ENCODE measurements at regions not wholly inside any gene's neighbourhood (a gene's known extent, or its start where the extent isn't known, plus 50 kb on each side); places are given as distances from the start of the nearest gene placed in this dataset.

DNA sequence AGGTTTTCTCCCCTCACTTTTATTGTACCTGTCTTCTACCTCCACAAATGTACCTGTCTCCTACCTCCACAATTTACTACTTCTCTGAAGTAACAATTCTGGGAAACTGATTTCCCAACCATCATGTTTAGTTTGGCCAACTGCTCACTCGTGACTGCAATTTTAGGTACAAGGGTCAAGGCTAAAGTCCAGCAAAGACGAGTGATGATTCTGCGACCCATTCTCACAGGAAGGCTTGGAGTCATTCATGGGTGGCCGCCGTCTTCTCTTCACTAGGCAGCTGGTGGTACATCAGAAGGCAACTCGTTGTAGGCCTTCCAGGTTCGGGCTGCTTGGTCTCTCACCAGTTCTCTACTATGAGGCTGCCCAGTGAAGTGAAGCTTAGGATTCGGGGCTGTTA is 483.8 kb upstream of the JARID2 start:
- ChIA-PET POLR2A (no interaction called here), CTCF (no interaction called here)
- Histone ChIP-seq H3K36me3 (ENCODE audit: control insufficient read depth in 2 of 2, insufficient read depth in 1 of 2, low read length in 2 of 2) (no peaks in the 10 kb centered on the region), H3K4me3 (ENCODE audit: low read depth, low read length) (no peak overlapping the region), H3K27ac (ENCODE audit: extremely low read depth, low read depth, low read length) (no peak overlapping the region), H3K9me3 (ENCODE audit: control insufficient read depth, insufficient read depth, low read depth, low read length) (no peaks in the 10 kb centered on the region), H3K4me1 (ENCODE audit: control insufficient read depth, insufficient read depth, low read length) (peaks cover 12% of the 10 kb centered on the region)
- TF ChIP-seq ZNF121 (tag by site-specific recombination; IDR thresholded peaks at IDR 0.05) (no peak), HOXC10 (CRISPR knock-in tag; IDR thresholded peaks at IDR 0.05) (no peak), ZNF23 (tag by site-specific recombination; IDR thresholded peaks at IDR 0.05; ENCODE audit: borderline replicate concordance) (no peak), ZNF747 (tag by site-specific recombination; IDR thresholded peaks at IDR 0.05) (no peak), ZNF266 (tag by site-specific recombination; IDR thresholded peaks at IDR 0.05; ENCODE audit: low read depth) (no peak), ZFHX2 (tag by site-specific recombination; conservative IDR thresholded peaks at IDR 0.05) (no peak), ZNF555 (tag by site-specific recombination; conservative IDR thresholded peaks at IDR 0.05) (no peak), HOXA7 (CRISPR knock-in tag; IDR thresholded peaks at IDR 0.05; ENCODE audit: borderline replicate concordance) (no peak), KLF16 (tag by site-specific recombination; IDR thresholded peaks at IDR 0.05) (no peak), RBAK (tag by site-specific recombination; IDR thresholded peaks at IDR 0.05) (no peak)
- TF ChIP-seq, protein P1, sequence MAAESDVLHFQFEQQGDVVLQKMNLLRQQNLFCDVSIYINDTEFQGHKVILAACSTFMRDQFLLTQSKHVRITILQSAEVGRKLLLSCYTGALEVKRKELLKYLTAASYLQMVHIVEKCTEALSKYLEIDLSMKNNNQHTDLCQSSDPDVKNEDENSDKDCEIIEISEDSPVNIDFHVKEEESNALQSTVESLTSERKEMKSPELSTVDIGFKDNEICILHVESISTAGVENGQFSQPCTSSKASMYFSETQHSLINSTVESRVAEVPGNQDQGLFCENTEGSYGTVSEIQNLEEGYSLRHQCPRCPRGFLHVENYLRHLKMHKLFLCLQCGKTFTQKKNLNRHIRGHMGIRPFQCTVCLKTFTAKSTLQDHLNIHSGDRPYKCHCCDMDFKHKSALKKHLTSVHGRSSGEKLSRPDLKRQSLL (tag by site-specific recombination; IDR thresholded peaks at IDR 0.05): no peak
- TF ChIP-seq, protein P2, sequence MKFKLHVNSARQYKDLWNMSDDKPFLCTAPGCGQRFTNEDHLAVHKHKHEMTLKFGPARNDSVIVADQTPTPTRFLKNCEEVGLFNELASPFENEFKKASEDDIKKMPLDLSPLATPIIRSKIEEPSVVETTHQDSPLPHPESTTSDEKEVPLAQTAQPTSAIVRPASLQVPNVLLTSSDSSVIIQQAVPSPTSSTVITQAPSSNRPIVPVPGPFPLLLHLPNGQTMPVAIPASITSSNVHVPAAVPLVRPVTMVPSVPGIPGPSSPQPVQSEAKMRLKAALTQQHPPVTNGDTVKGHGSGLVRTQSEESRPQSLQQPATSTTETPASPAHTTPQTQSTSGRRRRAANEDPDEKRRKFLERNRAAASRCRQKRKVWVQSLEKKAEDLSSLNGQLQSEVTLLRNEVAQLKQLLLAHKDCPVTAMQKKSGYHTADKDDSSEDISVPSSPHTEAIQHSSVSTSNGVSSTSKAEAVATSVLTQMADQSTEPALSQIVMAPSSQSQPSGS (tag by site-specific recombination; IDR thresholded peaks at IDR 0.05; ENCODE audit: low read depth): no peak
- TF ChIP-seq, protein P3, sequence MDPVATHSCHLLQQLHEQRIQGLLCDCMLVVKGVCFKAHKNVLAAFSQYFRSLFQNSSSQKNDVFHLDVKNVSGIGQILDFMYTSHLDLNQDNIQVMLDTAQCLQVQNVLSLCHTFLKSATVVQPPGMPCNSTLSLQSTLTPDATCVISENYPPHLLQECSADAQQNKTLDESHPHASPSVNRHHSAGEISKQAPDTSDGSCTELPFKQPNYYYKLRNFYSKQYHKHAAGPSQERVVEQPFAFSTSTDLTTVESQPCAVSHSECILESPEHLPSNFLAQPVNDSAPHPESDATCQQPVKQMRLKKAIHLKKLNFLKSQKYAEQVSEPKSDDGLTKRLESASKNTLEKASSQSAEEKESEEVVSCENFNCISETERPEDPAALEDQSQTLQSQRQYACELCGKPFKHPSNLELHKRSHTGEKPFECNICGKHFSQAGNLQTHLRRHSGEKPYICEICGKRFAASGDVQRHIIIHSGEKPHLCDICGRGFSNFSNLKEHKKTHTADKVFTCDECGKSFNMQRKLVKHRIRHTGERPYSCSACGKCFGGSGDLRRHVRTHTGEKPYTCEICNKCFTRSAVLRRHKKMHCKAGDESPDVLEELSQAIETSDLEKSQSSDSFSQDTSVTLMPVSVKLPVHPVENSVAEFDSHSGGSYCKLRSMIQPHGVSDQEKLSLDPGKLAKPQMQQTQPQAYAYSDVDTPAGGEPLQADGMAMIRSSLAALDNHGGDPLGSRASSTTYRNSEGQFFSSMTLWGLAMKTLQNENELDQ (tag by site-specific recombination; IDR thresholded peaks at IDR 0.05; ENCODE audit: low read depth): no peak

DNA sequence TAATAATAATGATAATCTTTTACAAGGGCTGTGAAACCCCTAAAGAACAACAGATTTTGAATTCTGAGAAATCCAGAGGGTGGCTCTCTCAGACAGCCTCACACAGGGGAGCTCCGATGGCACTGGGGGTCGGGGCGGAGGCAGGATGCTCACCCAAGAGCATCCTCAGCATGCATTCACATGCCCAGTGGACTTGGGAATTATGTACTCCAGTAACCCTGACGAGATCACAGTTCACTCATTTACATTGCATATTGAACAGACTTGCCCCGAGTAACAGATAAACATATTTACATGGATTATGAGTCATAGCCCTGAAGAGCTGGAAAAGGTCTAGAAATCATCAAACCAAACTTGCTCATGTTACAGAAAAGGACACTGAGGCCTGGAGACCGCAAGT is 482.7 kb upstream of the JARID2 start:
- Histone ChIP-seq H3K9me3 (ENCODE audit: control insufficient read depth, insufficient read depth, low read depth, low read length) (no peaks in the 10 kb centered on the region), H3K4me1 (ENCODE audit: control insufficient read depth, insufficient read depth, low read length) (peaks cover 15% of the 10 kb centered on the region), H3K27ac (ENCODE audit: extremely low read depth, low read depth, low read length) (no peak overlapping the region; the same call in 1 of the 2 replicates), H3K4me3 (ENCODE audit: low read depth, low read length) (no peak overlapping the region), H3K36me3 (ENCODE audit: control insufficient read depth in 2 of 2, insufficient read depth in 1 of 2, low read length in 2 of 2) (no peaks in the 10 kb centered on the region)
- TF ChIP-seq GFI1B (tag by site-specific recombination; IDR thresholded peaks at IDR 0.05): no peak
- TF ChIP-seq, protein P4, sequence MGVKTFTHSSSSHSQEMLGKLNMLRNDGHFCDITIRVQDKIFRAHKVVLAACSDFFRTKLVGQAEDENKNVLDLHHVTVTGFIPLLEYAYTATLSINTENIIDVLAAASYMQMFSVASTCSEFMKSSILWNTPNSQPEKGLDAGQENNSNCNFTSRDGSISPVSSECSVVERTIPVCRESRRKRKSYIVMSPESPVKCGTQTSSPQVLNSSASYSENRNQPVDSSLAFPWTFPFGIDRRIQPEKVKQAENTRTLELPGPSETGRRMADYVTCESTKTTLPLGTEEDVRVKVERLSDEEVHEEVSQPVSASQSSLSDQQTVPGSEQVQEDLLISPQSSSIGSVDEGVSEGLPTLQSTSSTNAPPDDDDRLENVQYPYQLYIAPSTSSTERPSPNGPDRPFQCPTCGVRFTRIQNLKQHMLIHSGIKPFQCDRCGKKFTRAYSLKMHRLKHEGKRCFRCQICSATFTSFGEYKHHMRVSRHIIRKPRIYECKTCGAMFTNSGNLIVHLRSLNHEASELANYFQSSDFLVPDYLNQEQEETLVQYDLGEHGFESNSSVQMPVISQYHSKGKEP (tag by site-specific recombination; IDR thresholded peaks at IDR 0.05): no peak
- no peak for TF ChIP-seq ZNF23 (tag by site-specific recombination; IDR thresholded peaks at IDR 0.05; ENCODE audit: borderline replicate concordance)
- no peak for TF ChIP-seq YY2 (tag by site-specific recombination; IDR thresholded peaks at IDR 0.05)
- no peak for TF ChIP-seq ZNF394 (tag by site-specific recombination; IDR thresholded peaks at IDR 0.05; ENCODE audit: borderline replicate concordance)
- TF ChIP-seq, protein P5, sequence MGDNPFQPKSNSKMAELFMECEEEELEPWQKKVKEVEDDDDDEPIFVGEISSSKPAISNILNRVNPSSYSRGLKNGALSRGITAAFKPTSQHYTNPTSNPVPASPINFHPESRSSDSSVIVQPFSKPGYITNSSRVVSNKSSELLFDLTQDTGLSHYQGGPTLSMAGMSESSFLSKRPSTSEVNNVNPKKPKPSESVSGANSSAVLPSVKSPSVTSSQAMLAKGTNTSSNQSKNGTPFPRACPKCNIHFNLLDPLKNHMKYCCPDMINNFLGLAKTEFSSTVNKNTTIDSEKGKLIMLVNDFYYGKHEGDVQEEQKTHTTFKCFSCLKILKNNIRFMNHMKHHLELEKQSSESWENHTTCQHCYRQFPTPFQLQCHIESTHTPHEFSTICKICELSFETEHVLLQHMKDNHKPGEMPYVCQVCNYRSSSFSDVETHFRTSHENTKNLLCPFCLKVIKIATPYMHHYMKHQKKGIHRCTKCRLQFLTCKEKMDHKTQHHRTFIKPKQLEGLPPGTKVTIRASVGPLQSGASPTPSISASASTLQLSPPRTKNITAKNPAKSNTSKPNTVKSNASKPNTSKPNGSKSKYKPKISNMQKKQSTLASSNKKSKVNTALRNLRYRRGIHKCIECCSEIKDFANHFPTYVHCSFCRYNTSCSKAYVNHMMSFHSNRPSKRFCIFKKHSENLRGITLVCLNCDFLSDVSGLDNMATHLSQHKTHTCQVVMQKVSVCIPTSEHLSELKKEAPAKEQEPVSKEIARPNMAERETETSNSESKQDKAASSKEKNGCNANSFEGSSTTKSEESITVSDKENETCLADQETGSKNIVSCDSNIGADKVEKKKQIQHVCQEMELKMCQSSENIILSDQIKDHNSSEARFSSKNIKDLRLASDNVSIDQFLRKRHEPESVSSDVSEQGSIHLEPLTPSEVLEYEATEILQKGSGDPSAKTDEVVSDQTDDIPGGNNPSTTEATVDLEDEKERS (tag by site-specific recombination; IDR thresholded peaks at IDR 0.05): no peak
- TF ChIP-seq TCF7L2 (IDR thresholded peaks at IDR 0.05; ENCODE audit: borderline replicate concordance, low read depth, low read length): no peak
- CTCF ChIA-PET: no interaction called here
- POLR2A ChIA-PET: no interaction called here
